ENCODE measurements at regions not wholly inside any gene's neighbourhood (a gene's known extent, or its start where the extent isn't known, plus 50 kb on each side); places are given as distances from the start of the nearest gene placed in this dataset.
A peak's percentile ranks its signal among the peaks of the same experiment; 100 is the strongest.

GRCh38 chr10:114877301-114877644 lies 55.7 kb downstream of the FHIP2A start:
- Histone ChIP-seq H3K4me1 (peaks cover 0 to 6% of the 10 kb centered on the region in 2 donors), H3K27ac (no peak overlapping the region), H3K4me3 (no peak overlapping the region), H3K36me3 (no peaks in the 10 kb centered on the region), H3K27me3 (no peaks in the 10 kb centered on the region), H3K9me3 (no peaks in the 10 kb centered on the region)
- intact Hi-C loops (cut with DNase I; ENCODE audit: low total_unique reads): loop anchor here (10.0 kb wide), 1 partner anchor 248 kb away; no protein-coding TSS in a partner anchor
- TF ChIP-seq CTCF (IDR thresholded peaks at IDR 0.05) (no peak), POLR2A (IDR thresholded peaks at IDR 0.05) (no peak)
- no peak for DNase-seq

GRCh38 chr10:114879093-114879492 lies 57.5 kb downstream of the FHIP2A start:
- H3K9me3 ChIP-seq: no peaks in the 10 kb centered on the region
- intact Hi-C loops (cut with DNase I; ENCODE audit: low total_unique reads): loop anchor here (10.0 kb wide), 1 partner anchor 246 kb away; no protein-coding TSS in a partner anchor
- no peaks in the 10 kb centered on the region for H3K27me3 ChIP-seq
- TF ChIP-seq CTCF (IDR thresholded peaks at IDR 0.05): no peak
- TF ChIP-seq POLR2A (IDR thresholded peaks at IDR 0.05): no peak
- H3K27ac ChIP-seq: no peak overlapping the region
- no peak overlapping the region for H3K4me3 ChIP-seq
- DNase-seq: no peak
- H3K4me1 ChIP-seq: peaks cover 0 to 6% of the 10 kb centered on the region in 2 donors
- H3K36me3 ChIP-seq: no peaks in the 10 kb centered on the region

GRCh38 chr10:114879541-114880158 lies 58.1 kb downstream of the FHIP2A start:
- intact Hi-C loops (cut with DNase I; ENCODE audit: low total_unique reads): loop anchor here (10.0 kb wide), 1 partner anchor 245 kb away; no protein-coding TSS in a partner anchor
- DNase-seq: no peak
- TF ChIP-seq CTCF (IDR thresholded peaks at IDR 0.05) (peak in 1 of 4 experiments; percentile 15), POLR2A (IDR thresholded peaks at IDR 0.05) (no peak)
- peak overlapping the region in 1 of 2 donors; percentile 77 for H3K27ac ChIP-seq
- H3K36me3 ChIP-seq: no peaks in the 10 kb centered on the region
- no peak overlapping the region for H3K4me3 ChIP-seq
- no peaks in the 10 kb centered on the region for H3K27me3 ChIP-seq
- H3K9me3 ChIP-seq: no peaks in the 10 kb centered on the region
- peaks cover 0 to 6% of the 10 kb centered on the region in 2 donors for H3K4me1 ChIP-seq

- Histone ChIP-seq H3K4me3 (no peak overlapping the region), H3K9me3 (no peaks in the 10 kb centered on the region), H3K36me3 (no peaks in the 10 kb centered on the region), H3K27me3 (no peaks in the 10 kb centered on the region), H3K4me1 (peaks cover 0 to 6% of the 10 kb centered on the region in 2 donors), H3K27ac (peak overlapping the region; percentile 54 to 77)
- peak; percentile 31 to 40 for DNase-seq
- no peak for TF ChIP-seq CTCF (IDR thresholded peaks at IDR 0.05)
- intact Hi-C loops (cut with DNase I; ENCODE audit: low total_unique reads): no loop called here
Measured at GRCh38 chr10:114881417-114881816, 56.6 kb upstream of the TRUB1 start.

- TF ChIP-seq CTCF (IDR thresholded peaks at IDR 0.05): no peak
- no peak for TF ChIP-seq POLR2A (IDR thresholded peaks at IDR 0.05)
- no peaks in the 10 kb centered on the region for H3K36me3 ChIP-seq
- peak overlapping the region; percentile 54 to 77 for H3K27ac ChIP-seq
- H3K4me3 ChIP-seq: no peak overlapping the region
- peaks cover 0 to 6% of the 10 kb centered on the region in 2 donors for H3K4me1 ChIP-seq
- no peaks in the 10 kb centered on the region for H3K27me3 ChIP-seq
- intact Hi-C loops (cut with DNase I; ENCODE audit: low total_unique reads): no loop called here
- no peaks in the 10 kb centered on the region for H3K9me3 ChIP-seq
- DNase-seq: peak in 1 of 2 donors; percentile 42
Measured at GRCh38 chr10:114881901-114882300, 56.1 kb upstream of the TRUB1 start.

Measured in uterus (tissue), 3 donors.